ENCODE measurements at regions not wholly inside any gene's neighbourhood (a gene's known extent, or its start where the extent isn't known, plus 50 kb on each side); places are given as distances from the start of the nearest gene placed in this dataset.

- Histone ChIP-seq H3K4me3 (no peak overlapping the region), H3K9me3 (no peaks in the 10 kb centered on the region), H3K36me3 (no peaks in the 10 kb centered on the region), H3K27me3 (no peaks in the 10 kb centered on the region)
- no peak for DNase-seq
These were observed 689.7 kb upstream of the CELF2 start for GRCh38 chr10:10327934-10328333.

GRCh38 chr10:10330418-10330817 lies 687.3 kb upstream of the CELF2 start:
- Histone ChIP-seq H3K4me3 (no peak overlapping the region), H3K27me3 (no peaks in the 10 kb centered on the region), H3K36me3 (no peaks in the 10 kb centered on the region), H3K9me3 (no peaks in the 10 kb centered on the region)
- no peak for DNase-seq

DNA sequence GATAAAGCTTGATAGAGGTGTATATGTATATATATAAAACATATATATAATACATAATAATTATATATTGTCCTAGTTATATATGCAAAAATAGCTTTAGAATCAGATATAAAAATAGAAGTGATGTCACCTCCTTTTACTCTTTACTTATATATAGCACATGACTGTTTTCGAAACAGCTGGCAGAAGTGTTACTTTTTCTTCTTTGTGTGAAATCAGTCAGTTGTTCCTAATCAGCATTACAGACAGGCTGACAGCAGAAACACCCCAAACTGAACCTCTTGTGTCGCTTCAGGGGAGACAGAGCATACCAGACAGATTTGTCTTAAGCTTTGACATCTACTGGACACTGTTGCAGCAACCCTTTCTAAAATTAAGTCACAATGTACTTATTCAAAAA lies 684.9 kb upstream of the CELF2 start:
- no peak for DNase-seq
- Histone ChIP-seq H3K9me3 (no peaks in the 10 kb centered on the region), H3K4me3 (no peak overlapping the region), H3K27me3 (no peaks in the 10 kb centered on the region), H3K36me3 (no peaks in the 10 kb centered on the region)

GRCh38 chr10:10333622-10334021 lies 684.0 kb upstream of the CELF2 start:
- Histone ChIP-seq H3K4me3 (no peak overlapping the region), H3K27me3 (no peaks in the 10 kb centered on the region), H3K36me3 (no peaks in the 10 kb centered on the region), H3K9me3 (no peaks in the 10 kb centered on the region)
- DNase-seq = no peak

DNA sequence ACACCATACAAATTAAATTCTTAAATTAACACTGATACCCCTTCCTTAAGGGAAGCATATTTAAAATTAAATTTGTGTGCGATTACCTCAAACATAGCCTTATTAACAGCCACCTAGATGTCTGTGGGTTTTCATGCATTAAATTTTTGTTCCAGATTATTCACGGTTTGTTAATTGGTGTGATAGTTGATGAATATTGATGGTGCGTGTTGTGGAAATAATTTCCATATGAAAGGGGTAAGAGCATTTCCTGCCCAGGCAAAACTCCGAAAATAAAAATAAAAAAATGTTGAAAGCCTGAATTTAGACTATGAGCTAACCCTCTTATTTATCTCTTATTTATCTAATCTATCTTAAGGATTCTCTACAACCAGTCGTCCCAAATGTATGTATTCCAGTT lies 679.3 kb upstream of the CELF2 start:
- H3K27me3 ChIP-seq = no peaks in the 10 kb centered on the region
- no peaks in the 10 kb centered on the region for H3K9me3 ChIP-seq
- DNase-seq = no peak

DNA sequence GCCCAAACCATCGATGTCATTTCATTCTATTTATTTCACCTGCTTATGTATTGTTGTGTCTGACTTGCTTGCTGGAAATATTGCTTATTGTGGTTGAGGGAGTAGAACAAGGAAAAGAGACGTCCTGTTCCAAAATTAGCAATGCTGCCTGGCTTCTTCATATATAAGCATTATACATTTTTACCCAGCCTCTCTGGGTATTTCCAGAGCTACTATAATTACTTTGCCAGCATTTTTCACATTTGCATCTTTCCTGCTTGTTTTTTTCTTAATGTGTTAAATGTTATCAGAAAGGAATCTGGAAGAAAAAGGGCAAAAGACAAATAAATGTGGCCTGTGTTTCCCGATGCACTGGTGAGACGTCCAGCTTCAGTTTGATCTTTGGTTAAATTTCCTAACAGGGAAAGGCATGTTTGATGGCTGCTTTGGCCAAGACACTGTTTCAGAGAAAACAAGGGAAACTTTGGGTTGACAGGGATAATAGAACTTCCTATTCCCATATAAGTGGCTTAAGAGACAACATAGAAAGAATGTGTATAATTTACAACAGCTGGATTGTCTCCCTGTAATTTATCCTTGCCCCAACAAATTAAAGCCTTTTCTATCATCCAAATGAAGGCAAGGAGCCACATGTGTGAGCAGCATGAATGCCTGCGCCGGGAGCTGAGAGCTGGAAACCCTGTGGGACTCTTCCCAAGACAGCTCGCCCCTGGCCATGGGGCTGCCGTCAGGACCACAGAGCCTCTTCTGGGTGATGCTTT lies 671.1 kb upstream of the CELF2 start:
- H3K9me3 ChIP-seq = no peaks in the 10 kb centered on the region
- H3K4me3 ChIP-seq = no peak overlapping the region
- no peak for DNase-seq
- no peaks in the 10 kb centered on the region for H3K27me3 ChIP-seq
- H3K36me3 ChIP-seq = no peaks in the 10 kb centered on the region

More for the DNA sequence above, 679.3 kb upstream of the CELF2 start:
- Histone ChIP-seq H3K4me3 (no peak overlapping the region), H3K36me3 (no peaks in the 10 kb centered on the region)

DNA sequence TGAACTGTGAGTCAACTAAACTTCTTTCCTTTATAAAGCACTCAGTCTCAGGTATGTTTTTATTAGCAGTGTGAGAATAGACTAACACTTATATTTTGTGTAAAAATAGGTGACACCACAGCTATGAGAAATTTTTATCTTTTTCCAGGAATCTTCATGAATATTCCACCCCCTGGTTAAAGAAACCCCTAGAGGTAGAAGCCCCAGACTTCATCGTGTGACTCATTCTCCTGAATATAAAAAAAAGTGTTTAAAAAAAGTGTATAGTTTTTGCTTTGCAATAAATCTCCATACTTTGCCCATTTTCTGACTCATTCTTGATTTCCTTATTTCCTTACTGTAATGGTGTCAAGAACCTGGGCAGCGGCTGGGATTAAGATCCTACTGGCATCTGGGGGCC lies 667.6 kb upstream of the CELF2 start:
- DNase-seq = peak; percentile 34
- Histone ChIP-seq H3K27me3 (no peaks in the 10 kb centered on the region), H3K4me3 (no peak overlapping the region), H3K9me3 (no peaks in the 10 kb centered on the region), H3K36me3 (no peaks in the 10 kb centered on the region)

DNA sequence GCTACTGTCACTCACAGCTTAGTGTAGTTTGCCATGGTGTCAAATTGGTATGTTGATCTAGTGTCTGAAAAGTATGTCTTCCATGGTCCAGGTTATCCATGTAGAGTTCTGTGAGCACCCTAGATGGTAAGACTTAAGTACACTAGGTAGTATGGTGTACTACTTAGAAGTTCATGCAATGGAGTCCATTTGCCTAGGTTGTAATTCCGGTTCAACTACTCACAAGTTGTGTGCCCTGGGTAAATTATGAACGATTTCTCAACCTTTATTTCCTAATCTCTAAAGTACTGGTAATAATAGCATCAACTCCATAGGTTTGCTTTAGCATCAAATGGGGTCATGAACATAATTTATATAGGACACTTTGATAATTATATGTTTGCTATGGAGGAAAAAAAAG lies 666.2 kb upstream of the CELF2 start:
- no peaks in the 10 kb centered on the region for H3K9me3 ChIP-seq
- no peaks in the 10 kb centered on the region for H3K36me3 ChIP-seq
- H3K4me3 ChIP-seq = no peak overlapping the region
- DNase-seq = no peak
- H3K27me3 ChIP-seq = no peaks in the 10 kb centered on the region

DNA sequence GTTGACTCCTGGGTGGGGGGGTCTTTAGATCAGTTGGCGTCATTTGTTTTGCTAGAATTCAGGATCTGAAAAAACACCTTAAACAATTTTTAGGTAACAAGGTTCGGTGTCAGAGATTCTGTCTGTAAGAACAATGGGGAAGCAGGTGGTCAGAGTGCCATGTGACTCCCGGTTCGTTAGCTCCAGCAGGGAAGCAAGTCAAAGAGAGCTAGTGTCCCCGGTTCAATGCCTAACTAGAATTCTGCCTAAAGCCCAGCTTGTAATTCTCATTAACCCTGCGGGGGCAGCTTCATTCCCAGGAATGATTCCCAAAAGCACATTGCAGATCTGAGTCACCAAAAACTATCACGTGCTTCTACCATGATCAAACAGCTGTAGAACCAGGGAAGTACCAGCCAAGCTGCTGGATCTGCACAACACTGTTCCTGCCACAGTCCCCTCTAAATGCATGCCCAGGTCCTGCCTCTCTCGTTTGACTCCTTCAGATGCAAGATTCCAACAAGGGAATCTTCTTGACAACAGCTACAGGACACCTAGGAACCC lies 664.3 kb upstream of the CELF2 start:
- H3K36me3 ChIP-seq = no peaks in the 10 kb centered on the region
- H3K4me3 ChIP-seq = no peak overlapping the region
- DNase-seq = peak; percentile 15
- peaks cover 2% of the 10 kb centered on the region; the same call in 1 of the 2 replicates for H3K9me3 ChIP-seq
- no peaks in the 10 kb centered on the region for H3K27me3 ChIP-seq

DNA sequence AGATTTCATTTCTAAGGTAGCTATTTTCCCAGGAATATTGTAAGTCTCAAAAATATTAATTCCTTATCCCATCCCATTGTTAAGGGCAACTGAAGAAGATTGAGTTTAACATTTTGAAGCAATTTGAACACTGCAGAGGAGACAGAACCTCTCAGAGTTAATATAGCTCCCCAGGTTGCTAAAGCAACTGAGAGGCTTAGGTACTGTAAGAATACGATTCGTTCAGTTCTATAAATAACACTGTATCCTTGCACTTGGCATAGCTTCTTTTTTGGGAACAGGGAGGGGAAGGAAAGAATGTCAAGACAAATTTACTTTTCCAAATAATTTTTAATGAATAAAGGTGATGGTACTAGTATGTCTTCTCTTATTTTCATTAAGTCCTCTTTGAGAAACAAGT lies 658.4 kb upstream of the CELF2 start:
- Histone ChIP-seq H3K36me3 (no peaks in the 10 kb centered on the region), H3K4me3 (no peak overlapping the region), H3K9me3 (peaks cover 2% of the 10 kb centered on the region; the same call in 1 of the 2 replicates), H3K27me3 (no peaks in the 10 kb centered on the region)
- no peak for DNase-seq

DNA sequence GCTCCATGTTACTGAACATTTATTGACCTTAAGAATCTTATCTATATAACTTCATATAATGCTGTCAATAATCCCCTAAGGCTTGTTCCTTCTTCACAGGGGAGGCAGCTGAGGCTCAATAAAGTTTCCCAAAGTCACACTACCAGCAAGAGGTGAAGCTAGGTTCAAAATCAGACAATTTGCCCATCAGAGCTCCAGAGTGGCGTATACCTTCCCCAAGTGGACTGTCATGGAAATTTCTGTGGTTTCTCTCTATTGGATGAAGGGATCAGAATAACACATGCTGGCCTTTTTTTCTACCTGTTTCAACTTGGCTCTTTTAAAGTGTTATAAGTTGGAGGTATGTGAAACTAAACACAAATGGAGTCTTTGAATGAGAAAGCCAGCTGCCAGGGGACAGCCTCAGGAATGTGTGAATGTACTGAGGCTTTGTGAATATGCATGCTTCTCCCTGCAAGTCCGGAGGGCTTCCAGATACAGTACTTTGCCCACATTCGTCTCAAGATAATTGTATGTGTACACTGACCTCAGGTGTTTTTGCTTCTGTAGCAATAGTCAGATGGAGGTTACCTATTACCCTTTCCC lies 656.3 kb upstream of the CELF2 start:
- no peak for DNase-seq
- Histone ChIP-seq H3K4me3 (no peak overlapping the region), H3K36me3 (no peaks in the 10 kb centered on the region), H3K9me3 (peaks cover 2% of the 10 kb centered on the region; the same call in 1 of the 2 replicates), H3K27me3 (no peaks in the 10 kb centered on the region)

DNA sequence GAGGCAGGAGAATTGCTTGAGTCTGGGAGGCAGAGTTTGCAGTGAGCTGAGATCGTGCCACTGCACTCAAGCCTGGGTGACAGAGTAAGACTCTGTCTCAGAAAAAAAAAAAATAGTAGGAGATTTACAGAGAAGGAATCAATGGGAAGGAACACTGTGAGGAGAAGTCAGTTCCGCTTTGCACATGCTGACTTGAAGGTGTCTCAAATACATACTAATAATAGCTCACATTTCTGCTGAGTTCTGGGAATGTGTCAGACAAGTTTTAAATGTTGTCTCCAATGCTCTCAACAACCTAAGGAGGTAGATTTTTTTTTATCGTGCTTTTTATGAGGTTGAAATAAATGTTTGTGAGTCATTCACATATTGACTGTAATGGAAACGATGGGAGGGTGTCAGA lies 654.9 kb upstream of the CELF2 start:
- Histone ChIP-seq H3K9me3 (peaks cover under 1% of the 10 kb centered on the region; the same call in 1 of the 2 replicates), H3K27me3 (no peaks in the 10 kb centered on the region), H3K36me3 (no peaks in the 10 kb centered on the region), H3K4me3 (no peak overlapping the region)
- no peak for DNase-seq

DNA sequence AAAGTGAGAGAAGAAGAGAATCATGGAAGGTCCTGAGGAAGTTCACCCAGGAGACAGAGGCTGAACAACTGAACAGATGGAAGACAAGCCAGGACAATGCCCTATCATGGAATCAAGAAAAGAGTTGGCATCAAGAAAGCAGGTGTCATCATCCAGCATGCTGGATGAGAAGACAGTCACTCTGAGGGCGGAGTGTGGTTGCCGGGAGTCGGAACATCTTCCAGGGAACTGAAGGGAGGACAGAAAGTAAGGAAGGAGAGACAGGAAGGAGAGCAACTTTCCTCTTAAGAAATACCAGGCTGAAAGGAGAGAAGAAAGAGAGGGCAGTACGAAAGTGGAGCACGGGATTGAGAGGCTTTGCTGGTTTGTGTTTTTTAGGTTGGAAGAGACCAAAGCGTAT lies 654.5 kb upstream of the CELF2 start:
- Histone ChIP-seq H3K27me3 (no peaks in the 10 kb centered on the region), H3K9me3 (no peaks in the 10 kb centered on the region; the same call in 1 of the 2 replicates), H3K4me3 (no peak overlapping the region), H3K36me3 (no peaks in the 10 kb centered on the region)
- no peak for DNase-seq

DNA sequence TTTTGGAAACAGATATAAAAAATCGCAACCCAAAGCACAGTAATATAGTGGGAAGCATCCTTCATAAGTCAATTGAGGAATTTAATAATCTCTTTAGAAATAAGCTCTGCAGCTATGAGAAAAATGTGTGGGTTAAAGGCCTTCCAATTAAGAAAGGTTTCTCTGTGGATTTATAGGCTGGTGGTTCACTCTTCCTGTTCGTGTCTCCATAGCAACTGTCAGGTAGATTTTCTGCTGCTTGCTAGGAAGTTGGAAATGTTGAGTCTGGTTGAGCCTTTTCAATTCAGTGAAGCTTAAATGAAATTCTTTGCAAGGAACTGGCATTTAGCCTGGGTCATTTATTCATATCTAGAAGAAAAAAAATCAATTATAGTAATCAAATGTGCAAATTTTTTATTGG lies 652.8 kb upstream of the CELF2 start:
- Histone ChIP-seq H3K4me3 (no peak overlapping the region), H3K36me3 (no peaks in the 10 kb centered on the region)
- no peak for DNase-seq

GRCh38 chr10:10365676-10366075 lies 652.0 kb upstream of the CELF2 start:
- Histone ChIP-seq H3K9me3 (no peaks in the 10 kb centered on the region), H3K36me3 (no peaks in the 10 kb centered on the region)
- no peak for DNase-seq

More for the DNA sequence above, 652.8 kb upstream of the CELF2 start:
- no peaks in the 10 kb centered on the region for H3K9me3 ChIP-seq
- H3K27me3 ChIP-seq = no peaks in the 10 kb centered on the region

DNA sequence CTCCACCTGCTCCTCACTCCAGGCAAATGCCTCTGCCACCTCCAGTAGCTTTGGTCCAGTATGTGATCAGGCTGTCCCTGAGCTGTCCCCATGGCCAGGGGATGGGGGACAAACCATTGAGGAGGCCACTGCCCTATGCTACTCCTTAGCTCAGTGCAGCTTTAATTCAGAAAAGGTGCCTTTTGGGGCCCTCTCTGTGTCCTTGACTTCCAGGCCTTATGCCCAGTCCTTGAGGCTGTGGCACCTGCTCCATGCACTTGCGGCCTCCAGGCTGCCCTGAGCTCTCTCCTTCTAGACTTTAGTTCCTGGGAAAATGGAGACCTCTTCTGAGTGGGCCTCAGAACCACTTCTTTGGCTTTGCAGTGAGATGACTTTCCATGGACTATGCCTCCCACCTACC lies 650.8 kb upstream of the CELF2 start:
- DNase-seq = no peak
- no peak overlapping the region for H3K4me3 ChIP-seq
- no peaks in the 10 kb centered on the region for H3K27me3 ChIP-seq
- no peaks in the 10 kb centered on the region for H3K9me3 ChIP-seq
- H3K36me3 ChIP-seq = no peaks in the 10 kb centered on the region

More at GRCh38 chr10:10365676-10366075, 652.0 kb upstream of the CELF2 start:
- Histone ChIP-seq H3K4me3 (no peak overlapping the region), H3K27me3 (no peaks in the 10 kb centered on the region)

GRCh38 chr10:10367264-10367663 lies 650.4 kb upstream of the CELF2 start:
- Histone ChIP-seq H3K36me3 (no peaks in the 10 kb centered on the region), H3K27me3 (no peaks in the 10 kb centered on the region), H3K4me3 (no peak overlapping the region), H3K9me3 (no peaks in the 10 kb centered on the region)
- no peak for DNase-seq
